GM04503 (cell line): ENCODE measurements at regions not wholly inside any gene's neighbourhood (a gene's known extent, or its start where the extent isn't known, plus 50 kb on each side); places are given as distances from the start of the nearest gene placed in this dataset.
"Not testable (repeated sequence)": the region's sequence is repeated elsewhere in the genome, so short reads cannot be mapped to it uniquely, and the experiment has no call there.

Experiments used
- DNase-seq: peaks from one replicate; pipeline ENCODE4 v3.0.0-alpha.2; 2012; ENCODE audit warnings: low read depth

GRCh38 chr10:43931308-43931930 lies 282.7 kb upstream of the ZNF32 start:
- DNase-seq: peak; percentile 73

DNA sequence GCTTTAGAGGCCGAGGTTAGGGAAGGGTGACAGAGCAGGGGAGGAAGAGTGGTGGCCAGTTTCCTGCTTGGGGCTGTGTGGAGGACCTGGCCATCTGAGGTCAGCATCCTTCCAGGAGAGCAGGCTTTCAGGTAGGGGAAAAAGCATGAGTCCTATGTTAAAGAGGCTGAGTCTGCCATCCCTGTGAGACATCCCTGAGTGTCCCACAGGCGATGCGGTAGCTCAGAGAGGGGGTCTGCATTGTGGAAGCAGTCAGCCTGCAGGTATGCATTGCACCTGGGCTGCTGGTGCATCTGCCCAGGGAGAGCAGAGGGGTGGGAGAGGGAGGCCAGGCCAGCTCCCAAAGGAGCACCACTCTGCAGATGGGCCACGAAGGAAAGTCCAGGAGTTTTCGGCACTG lies 282.1 kb upstream of the ZNF32 start:
- DNase-seq: no peak

DNA sequence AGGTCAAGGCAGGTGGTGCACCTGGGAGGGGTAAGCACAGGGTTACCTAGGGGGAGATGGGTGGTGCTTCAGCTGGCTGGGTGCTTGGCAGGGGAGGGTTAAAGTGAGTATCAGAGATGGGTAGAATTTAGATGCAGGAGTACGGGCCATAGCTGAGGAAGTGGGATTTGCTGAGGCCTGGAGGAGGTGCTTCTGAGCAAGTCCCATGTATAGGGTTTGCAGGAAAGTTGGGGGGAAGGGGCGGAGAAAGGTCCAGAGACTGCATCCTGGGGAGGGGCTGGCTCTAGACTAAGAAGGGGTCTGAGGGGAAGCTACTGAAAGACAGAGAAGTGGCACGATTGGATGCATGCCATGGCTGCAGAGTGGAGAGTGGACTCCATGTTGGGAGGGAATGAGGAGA lies 281.6 kb upstream of the ZNF32 start:
- DNase-seq: no peak

DNA sequence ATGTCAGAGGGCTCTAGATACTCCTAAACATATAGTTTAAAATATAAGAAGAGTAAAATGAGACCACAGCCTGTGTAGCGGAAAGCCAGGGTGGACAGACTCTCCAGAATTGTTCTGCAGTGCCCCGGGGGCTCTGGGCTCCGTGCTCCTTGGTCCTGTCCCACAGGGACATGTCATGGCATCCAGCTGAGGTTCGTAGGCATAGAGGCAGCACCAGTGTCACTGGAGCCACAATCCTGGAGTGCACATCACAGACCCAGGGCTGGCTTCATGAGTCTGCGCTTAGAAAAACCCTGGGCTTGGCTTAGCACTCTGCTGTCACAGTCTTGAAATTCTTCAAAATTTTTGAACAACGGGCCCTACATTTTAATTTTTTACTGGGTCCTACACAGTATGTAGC lies 280.4 kb upstream of the ZNF32 start:
- no peak for DNase-seq

- no peak for DNase-seq
These were observed 279.8 kb upstream of the ZNF32 start for GRCh38 chr10:43928425-43928968.

DNA sequence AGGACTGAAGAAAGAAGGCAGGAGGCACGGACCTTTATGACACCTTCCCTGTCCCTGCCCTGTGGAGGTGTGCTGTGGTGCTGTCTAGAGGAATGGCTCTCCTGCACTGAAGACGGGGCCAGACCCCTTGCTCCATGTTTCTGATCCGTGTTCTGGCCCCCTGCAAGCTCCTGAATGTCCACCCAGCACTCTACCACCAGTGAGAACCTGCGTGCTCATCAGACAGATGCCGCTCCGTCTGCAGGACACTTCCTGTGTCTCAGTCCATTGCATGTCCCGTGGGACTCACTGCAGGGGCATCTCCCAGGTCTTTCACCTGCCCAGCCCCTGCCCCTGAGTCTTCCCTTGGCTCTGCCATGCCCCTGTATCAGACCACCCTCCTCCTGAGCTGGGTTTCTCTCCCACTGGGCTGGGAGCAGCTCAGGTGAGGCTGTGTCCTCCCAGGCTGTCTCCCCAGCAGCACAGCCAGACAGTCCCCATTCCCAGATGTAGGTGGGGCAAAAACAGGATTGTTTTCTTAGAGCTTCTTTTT lies 278.3 kb upstream of the ZNF32 start:
- no peak for DNase-seq

- DNase-seq: no peak
These were observed 277.7 kb upstream of the ZNF32 start for GRCh38 chr10:43926371-43926770.

DNA sequence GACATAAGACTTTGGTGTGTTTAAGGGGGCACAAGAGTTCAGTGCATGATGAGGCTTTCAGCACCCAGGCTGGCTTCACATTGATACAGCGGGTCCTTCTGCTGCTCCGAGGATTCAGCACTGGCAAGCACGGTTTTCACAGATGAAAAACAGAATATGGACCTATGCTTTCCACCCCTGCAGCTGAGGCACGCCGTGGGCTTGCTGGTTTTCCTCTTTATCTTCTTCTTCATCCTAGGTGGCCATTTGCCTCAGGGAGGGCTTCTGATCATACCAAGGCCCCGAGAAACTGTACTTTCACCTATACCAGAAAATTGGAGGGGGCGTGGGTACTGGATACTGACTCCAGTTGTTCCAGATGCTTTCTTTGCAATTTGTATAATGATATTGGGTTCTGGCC lies 277.1 kb upstream of the ZNF32 start:
- no peak for DNase-seq

- DNase-seq: no peak
These were observed 274.6 kb upstream of the ZNF32 start for GRCh38 chr10:43923328-43923727.

GRCh38 chr10:43922335-43923280 lies 273.9 kb upstream of the ZNF32 start:
- no peak for DNase-seq

DNA sequence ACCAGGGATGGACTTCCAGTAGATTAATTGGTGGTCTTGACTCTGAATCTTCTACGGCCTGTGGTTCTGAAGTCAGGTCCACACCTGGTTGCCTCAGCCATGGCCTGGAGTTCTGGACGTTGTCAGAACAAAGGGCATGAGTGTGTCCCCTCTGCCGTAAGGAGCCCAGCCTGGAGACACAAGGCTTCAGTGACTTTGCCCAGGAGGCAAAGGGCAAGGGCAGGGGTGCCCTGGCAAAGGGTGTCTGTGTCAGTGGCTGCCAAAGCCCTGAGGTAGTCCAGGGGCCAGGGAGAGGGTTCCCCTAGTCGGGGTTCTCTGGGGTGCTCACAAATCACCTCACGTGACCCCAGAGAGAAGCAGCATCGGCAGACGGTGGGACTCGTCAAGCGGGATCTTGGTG lies 273.2 kb upstream of the ZNF32 start:
- no peak for DNase-seq

- DNase-seq: no peak
These were observed 272.8 kb upstream of the ZNF32 start for GRCh38 chr10:43921478-43921877.

DNA sequence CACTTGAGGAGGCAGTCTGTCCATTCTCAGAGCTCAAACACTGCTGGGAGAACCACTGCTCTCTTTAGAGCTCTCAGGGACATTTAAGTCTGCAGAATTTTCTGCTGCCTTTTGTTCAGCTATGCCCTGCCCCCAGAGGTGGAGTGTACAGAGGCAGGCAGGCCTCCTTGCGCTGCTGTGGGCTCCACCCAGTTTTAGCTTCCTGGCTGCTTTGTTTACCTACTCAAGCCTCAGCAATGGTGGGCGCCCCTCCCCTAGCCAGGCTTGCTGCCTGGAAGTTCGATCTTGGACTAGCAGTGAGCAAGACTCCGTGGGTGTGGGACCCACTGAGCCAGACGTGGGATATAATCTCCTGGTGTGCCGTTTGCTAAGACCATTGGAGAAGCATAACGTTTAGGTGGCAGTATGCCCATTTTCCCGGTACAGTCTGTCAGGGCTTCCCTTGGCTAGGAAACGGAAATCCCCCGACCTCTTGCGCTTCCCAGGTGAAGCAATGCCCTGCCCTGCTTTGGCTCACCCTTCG lies 271.6 kb upstream of the ZNF32 start:
- not testable (repeated sequence) for DNase-seq

- no peak for DNase-seq
These were observed 265.1 kb upstream of the ZNF32 start for GRCh38 chr10:43913676-43914235.

DNA sequence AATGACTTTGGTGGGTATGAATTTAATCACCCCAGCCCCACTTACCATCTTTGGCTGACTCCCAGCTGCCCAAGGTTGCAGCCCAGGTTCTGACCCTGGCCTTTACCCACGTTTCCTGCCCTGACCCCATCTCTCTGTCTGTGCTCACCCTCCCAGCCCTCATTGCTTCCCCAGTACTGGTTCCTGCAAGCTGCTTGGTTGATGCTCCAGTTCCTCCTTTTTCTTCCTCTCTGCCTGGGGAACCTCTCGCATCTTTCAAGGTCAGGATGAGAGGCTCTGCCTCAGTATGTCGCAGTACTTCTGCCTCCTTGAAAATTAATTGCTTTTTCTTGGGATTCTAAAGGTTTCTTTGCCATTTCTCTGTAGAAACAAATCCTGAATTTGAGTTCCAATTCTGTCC lies 263.8 kb upstream of the ZNF32 start:
- no peak for DNase-seq

GRCh38 chr10:43906490-43906889 lies 257.8 kb upstream of the ZNF32 start:
- no peak for DNase-seq

- no peak for DNase-seq
These were observed 257.0 kb upstream of the ZNF32 start for GRCh38 chr10:43905512-43906236.

DNA sequence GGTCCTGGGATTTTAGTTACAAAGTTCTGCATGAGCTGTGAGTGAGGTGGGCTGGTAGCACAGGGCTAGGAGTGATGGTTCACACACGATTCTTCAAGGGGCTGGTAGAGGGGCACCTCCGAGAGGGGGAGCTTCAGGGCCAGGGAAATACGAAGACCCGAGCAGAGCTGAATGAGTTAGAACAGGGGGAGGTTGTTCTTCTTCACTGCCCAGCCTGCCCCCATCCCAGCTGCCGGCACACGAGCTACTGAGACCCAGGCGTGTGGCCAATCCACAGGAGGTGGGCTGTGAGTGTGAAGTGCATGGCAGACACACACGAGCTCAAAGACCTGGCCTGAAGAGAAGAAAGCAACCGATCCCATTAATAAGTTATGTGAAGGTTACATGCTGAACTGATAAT lies 256.2 kb upstream of the ZNF32 start:
- DNase-seq: no peak

- no peak for DNase-seq
These were observed 255.6 kb upstream of the ZNF32 start for GRCh38 chr10:43904301-43904700.

DNA sequence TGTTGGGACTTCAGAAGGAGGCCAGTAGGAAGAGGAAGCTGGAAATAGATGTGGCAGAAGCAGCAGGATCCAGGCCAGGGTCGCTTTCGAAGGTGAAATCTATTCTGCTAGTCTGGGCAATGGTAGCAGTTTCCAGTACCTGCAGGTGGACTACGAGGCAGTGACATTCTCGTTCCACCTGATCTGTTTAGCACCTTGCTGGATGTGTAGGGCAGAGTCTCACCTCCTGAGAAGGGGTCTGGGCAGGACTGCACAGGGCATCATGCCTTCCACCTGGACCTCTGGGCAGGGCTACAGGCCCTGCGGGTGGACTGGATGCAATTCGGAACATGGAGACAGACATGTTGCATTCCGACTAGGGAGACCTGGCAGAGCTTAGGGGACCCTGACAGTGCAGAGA lies 254.8 kb upstream of the ZNF32 start:
- no peak for DNase-seq

GRCh38 chr10:43902842-43903241 lies 254.2 kb upstream of the ZNF32 start:
- no peak for DNase-seq
